HG03521 (cell line): ENCODE measurements at regions not wholly inside any gene's neighbourhood (a gene's known extent, or its start where the extent isn't known, plus 50 kb on each side); places are given as distances from the start of the nearest gene placed in this dataset.
"Not testable (repeated sequence)": the region's sequence is repeated elsewhere in the genome, so short reads cannot be mapped to it uniquely, and the experiment has no call there.

Source experiments
- ATAC-seq: cut with Tn5 transposase; IDR thresholded peaks from one replicate; pipeline ENCODE4 v1.9.1; 2021; ENCODE audit warnings: mild to moderate bottlenecking, moderate library complexity; ENCODE audit not compliant: unreplicated experiment

- no peak for ATAC-seq
Measured at GRCh38 chr6:155828989-155829388, 373.4 kb upstream of the NOX3 start.

DNA sequence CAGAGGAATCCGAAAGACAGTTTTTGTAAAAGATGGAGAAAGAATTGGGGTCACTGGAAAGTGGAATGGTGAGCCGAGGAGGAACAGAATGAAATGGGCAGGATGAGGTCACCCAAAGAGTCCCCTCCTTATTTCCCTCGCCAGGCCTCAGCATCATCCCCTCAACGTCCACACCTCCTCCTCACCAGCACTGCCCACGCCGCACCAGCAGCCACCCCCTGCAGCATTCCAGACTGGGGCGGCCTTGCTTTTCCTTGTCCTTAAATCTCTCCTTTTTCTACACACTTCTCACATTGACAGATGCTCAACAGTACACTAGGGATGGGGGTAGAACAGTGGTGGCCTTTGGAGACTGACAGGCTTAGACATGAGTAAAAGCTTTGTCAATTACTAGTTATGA, 363.1 kb upstream of the NOX3 start:
- ATAC-seq: no peak

GRCh38 chr6:155813548-155813947, 357.9 kb upstream of the NOX3 start:
- no peak for ATAC-seq

DNA sequence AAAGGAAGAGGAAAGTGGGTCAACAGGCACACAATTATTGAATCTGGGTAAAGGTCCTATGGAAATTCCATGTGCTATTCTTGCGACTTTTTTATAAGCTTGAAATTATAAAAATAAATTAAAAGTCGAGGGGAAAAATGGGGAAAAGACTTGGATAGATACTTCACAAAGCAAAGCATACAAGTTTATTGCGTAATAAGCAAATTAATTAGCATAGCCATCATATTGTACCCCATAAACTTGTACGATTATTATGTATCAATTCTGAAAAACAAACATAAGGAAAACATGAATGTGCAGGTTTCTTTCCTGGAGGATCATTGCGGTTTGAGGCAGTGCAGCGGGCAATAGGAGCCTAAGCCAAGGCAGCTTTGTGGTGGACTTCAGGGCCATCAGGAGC, 351.6 kb upstream of the NOX3 start:
- ATAC-seq: no peak

DNA sequence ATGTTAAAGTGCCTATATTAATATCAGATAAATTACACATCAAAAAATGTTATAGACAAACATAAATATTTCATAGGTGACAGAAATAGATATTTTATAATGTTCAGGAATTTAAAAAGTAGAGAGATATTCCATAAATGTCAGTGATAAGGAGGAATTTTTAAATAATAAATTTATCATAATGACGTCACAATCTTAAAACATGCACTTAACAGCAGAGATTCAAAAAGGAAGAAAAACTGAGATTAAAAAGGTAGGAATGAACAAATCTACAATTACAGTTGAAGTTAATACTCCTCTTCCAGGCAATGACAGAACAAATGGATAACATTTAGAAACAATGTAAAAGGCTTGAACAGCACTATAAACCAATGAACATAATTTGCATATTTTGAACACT, 345.4 kb upstream of the NOX3 start:
- no peak for ATAC-seq

- not testable (repeated sequence) for ATAC-seq
Measured at GRCh38 chr6:155798876-155799275, 343.2 kb upstream of the NOX3 start.

DNA sequence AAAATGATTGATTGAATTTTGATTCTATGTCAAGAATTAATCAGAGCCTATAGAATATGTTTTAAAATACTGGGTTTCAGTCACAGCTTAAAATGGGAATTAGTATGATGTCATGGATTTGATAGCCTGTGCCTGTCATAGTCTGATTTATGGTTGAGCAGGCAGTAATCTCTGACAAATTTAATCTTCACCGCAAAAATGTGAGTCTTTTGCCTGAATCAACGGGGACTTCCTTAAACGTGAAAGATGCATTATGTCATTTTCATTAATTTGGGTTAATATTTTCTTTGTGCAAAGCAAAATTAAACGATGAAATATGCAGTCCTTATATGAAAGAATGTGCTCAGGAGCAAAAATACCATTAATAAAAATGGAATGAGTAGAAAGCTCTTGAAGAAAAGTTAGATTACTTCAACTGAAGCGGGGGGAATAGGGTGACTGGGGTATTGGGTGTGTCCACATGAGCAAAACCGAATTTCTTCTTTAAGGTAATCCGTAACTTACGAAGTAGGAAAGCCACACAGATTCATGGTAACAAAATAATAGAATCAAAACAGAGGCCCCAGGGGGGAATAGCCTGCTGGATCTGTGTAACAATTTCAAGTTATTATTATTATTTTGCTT, 339.6 kb upstream of the NOX3 start:
- no peak for ATAC-seq

DNA sequence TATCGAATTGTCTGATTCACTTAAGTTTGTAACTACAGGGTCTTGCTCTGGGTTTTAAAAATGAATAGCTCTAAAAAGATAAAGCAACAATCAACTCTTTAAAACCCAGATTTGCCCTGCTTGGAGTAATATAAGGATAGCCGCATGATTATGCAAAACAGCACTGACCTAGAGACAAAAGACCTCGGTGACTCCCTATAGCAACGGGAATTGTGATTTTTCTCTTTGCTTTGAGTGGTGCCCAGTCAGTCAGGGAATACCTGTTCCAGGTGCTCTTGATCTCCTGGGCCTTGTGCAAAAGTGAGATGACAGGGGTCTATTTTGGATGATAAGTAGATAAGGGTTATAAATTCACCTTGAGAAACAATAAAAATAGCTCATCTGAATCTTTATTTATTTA, 336.3 kb upstream of the NOX3 start:
- ATAC-seq: no peak

DNA sequence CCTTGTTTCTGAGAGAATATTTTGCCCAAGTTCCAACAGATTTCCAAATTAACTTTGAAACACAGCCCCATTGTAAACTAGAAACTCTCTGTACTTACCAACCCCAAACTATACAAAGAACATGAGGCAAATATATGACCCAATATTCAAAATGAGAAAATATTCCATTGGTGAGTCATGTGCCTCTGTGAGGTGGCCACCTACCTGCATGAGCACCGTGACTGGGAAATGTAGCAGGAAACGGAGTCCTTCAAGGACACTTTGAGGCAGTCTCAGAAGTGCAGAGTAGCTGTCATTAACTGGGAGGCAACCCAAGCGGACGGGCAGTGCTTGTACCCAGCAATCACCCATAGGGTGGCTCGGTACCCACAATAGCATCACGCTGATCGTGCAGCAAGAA, 335.5 kb upstream of the NOX3 start:
- no peak for ATAC-seq

DNA sequence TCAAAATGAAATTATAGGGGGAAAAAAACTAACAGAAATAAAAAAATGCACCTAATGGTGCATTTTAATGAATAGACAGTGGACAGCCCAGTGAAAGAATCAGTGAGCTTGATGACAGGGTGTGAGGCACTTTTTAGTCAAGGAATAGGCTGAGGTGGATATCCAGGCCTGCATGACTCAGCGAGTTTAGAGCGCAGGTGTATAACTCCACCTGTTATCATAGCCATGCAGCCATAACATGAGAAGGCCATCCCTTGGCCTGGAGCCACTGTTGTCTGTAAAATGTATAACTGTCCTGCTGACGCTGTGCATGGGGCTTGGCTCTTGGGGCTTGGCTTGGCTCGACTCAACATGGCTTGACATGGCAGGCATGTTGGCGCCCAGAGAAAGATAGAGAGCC, 331.5 kb upstream of the NOX3 start:
- ATAC-seq: no peak

DNA sequence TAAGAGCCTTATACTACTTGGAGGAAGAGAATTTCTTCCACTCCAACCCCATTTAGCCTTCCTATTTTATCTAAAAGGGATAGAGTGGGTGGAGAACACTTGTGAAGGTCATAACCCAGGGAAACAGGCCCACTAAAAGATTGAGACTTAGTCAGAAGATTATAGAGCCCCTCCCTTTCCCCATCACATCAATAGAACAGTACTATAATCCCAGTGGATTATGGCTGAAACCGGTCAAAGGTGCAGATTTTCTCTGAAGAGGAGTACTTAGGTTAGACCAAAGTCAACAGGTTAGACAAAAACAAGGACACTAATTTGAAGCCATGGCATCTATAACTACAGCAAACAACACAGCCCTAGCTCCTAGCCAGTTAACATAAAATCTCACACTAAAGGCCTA, 330.9 kb upstream of the NOX3 start:
- no peak for ATAC-seq

DNA sequence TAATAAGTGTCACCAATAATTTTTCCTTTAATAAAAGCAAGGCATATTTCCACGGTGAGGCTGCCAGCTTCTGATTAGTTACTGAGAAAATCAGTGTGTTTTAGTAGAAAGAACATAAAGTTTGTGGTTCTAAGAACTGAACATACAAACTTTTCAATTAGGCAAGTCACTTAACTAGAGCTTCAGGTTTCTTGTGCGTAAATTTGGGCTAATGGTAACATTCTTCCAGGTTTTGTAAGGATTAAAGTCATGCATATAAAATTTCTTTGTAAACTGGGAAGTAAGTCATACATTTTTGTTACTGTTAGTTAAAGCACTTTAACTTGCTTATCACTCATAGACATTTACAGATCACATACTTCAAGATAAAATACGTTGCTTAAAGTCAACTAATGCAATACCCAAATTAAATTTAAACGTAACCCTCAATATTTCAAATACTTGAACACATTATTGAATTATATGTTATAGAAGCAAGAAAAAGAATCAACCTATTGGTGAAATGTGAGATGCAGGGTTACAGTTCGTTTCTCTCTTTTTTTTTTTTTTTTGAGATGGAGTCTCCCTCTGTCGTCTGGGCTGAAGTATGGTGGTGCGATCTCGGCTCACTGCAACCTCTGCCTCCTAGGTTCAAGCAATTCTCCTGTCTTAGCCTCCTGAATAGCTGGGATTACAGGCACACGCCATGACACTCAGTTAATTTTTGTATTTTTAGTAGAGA, 327.3 kb upstream of the NOX3 start:
- ATAC-seq: no peak

DNA sequence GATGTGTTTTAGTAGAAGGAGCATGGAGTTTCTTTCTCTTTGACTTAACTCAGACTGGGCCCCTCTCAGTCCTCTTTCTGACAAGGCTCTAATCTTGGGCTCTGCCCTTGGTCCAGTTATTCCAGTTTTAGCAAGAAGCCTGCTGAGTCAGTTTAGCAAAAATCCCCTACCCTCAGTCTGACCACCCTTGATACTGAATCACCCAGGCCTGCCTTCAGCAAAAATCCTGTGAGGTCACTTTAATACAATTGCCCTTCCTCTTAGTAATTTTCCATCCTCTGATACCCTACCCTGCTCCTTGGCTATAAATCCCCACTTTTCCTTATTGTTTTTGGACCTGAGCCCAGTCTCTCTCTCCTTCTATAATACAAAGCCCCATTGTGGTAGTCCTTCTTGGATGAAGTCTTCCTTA, 326.7 kb upstream of the NOX3 start:
- ATAC-seq: no peak

DNA sequence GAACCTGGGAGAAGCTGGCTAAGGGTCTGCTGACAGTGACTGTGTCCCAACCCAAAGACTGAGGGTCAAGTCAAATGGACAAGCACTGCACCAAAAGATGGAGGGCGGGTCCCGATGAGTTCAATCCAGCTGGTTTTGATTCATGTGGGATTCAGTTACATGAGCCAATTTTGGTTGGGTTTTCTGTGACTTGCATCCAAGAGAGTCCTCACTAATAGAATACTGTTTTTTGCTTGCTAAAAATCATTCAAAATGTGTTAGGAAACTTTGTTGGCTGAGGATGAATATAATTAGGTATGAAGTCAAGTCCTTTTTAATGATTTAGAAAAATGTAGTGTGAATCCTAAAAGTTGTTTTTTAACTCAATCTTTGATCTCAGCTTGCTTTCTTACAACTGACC, 323.8 kb upstream of the NOX3 start:
- no peak for ATAC-seq

DNA sequence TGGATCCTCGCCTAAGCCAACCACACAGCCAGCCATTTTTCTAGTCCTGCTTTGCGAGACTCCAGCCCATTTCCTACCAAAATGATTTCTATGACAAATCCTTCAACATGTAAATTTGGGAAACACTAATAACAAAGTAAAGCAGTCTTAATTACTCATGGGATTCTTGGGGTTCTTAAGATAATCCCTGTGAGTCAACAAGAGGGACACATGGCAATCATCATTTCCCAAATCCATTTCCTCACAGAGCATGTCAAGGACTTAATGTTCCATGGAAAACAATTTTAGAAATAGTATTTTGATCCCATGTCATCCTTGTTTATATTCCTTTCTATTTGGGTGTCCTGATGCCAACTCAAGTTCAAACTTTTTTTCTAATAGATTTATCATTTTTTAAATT, 322.7 kb upstream of the NOX3 start:
- ATAC-seq: no peak

- ATAC-seq: no peak
Measured at GRCh38 chr6:155771822-155772221, 316.2 kb upstream of the NOX3 start.

DNA sequence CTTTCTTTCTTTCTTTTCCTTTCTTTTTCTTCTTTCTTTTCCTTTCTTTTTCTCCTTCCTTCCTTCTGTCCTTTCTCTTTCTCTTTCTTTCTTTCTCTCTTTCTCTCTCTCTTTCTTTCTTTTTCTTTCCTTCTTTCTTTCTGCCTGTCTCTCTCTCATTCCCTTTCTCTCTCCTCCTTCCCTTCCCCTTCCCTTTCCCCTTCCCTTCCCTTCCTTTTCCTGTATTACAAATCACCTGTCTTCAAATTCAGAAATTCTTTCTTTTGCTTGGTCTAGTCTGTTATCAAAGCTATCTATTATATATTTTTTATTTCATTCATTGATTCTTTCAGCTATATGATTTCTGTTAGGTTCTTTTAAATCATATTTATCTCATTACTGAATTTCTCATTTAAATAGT, 315.2 kb upstream of the NOX3 start:
- ATAC-seq: no peak

DNA sequence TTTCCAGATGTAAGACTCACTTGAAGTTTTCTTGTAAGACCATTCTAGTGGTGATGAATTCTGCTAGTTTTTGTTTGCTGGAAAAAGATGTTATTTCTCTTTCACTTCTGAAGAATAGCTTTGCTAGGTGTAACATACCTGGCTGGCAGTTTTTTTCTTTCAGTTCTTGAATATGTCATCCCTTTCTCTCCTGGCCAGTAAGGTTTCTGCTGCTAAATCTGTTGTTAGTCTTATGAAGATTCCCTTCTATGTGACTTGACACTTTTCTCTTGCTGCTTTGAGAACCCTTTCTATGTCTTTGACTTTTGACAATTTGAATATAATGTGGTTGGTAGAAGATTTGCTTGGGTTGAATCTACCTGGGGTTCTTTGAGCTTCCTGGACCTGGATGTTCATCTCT, 314.7 kb upstream of the NOX3 start:
- ATAC-seq: no peak

DNA sequence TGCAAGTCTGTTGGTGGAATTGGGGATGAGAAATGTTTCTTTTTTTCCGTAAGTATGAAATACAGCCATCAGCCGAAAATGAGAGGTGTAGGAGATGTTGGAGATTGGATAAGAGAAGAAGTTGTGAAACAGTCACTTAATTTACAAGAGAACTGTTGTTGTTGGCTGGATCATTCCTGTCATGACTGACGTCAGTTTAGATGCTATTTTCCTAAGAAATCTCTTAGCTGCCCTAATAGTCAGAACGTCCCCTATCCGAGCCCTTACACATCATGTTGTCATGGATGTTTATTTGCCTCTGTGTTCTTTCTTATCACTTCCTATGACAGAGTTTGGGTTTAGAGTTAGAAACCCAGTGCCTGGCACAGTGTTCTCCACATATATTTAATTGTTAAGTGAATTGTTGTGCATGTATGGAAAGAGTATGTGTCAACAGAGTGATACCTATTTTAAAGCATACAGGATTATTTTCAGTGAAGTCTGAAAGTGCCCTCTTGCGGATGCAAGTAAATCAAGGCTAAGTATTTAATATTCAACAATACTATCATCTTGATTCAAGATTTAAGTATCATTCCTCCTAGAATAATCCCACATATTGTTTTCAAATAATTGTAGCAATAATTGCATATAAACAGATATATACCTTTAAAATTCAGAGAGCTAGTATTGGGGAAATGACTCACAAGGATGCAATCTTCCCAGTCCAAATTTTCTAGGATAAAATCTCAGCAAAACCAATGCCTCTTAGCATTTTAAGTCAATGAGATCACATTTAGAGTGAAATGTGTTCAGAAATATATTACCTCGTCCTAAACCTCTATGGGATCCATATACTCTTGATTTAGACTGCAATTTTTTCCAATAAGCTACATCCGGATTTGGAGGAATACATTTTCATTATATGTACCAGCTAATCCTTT, 309.9 kb upstream of the NOX3 start:
- ATAC-seq: no peak

DNA sequence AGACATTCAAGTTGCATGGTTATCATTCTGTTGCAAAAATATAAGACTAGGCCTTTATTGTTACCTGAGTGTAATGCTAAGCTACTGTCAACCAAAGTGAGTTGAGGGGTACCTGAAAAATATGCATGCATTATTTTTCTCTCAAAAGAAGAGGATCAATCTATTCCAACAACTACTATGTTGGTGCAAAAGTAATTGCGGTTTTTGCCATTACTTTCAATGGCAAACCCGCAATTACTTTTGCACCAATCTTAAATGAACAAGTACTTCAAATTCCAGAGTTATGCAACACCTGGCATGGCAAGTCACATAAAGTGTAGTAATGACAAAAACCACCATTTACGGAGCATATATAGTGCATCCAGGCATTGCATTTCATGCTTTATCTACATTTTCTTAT, 307.0 kb upstream of the NOX3 start:
- no peak for ATAC-seq

- no peak for ATAC-seq
Measured at GRCh38 chr6:155755452-155755851, 299.8 kb upstream of the NOX3 start.

GRCh38 chr6:155748778-155749177, 293.1 kb upstream of the NOX3 start:
- not testable (repeated sequence) for ATAC-seq
